Naive thymus-derived CD4-positive, alpha-beta T cell (primary cell): ENCODE measurements at regions not wholly inside any gene's neighbourhood (a gene's known extent, or its start where the extent isn't known, plus 50 kb on each side); places are given as distances from the start of the nearest gene placed in this dataset.

Source experiments
- ATAC-seq: fragments of 150-1000 bp; cut with Tn5 transposase; 2 replicates; pipeline ENCODE4 v1.10.0; 2021; ENCODE audit warnings: mild to moderate bottlenecking, moderate library complexity
- CTCF ChIA-PET: fragments of 350-600 bp; sonication (Branson Sonifier 250); formaldehyde crosslinking; loops from one replicate; lab custom pipeline; 2021; ENCODE audit warnings: antibody characterized with exemption; lab: Charles Lee
- POLR2A ChIA-PET: fragments of 350-600 bp; sonication (Branson Sonifier 250); formaldehyde crosslinking; loops from one replicate; lab custom pipeline; 2021; ENCODE audit warnings: antibody characterized with exemption, inconsistent platforms; lab: Charles Lee
- DNase-seq, 9 donors: peaks; one replicate each; pipeline versions ENCODE4 v3.0.0 to v3.0.0-alpha.2; 2020 to 2022; ENCODE audit warnings: mixed read lengths in 1 of 9
- H3K27ac ChIP-seq: one replicate; pipeline ENCODE4 v1.7.0; 2013; ENCODE audit warnings: mild to moderate bottlenecking, low read depth, low read length, moderate library complexity
- H3K27me3 ChIP-seq, 2 donors: one replicate each; pipeline ENCODE4 v1.7.0; 2013; ENCODE audit warnings: low read length in 2 of 2, mild to moderate bottlenecking in 2 of 2, moderate library complexity in 2 of 2; ENCODE audit not compliant: control insufficient read depth in 2 of 2, insufficient read depth in 2 of 2
- H3K36me3 ChIP-seq, 3 experiments: 1 replicate in 2 of 3; 2 replicates in 1 of 3; pipeline ENCODE4 v1.7.0; 2013; ENCODE audit warnings: low read length in 3 of 3, mild to moderate bottlenecking in 3 of 3, moderate library complexity in 1 of 3; ENCODE audit not compliant: insufficient read depth in 3 of 3, control insufficient read depth in 2 of 3
- H3K4me1 ChIP-seq, 2 donors: one replicate each; pipeline ENCODE4 v1.7.0; 2013; ENCODE audit warnings: low read length in 2 of 2, mild to moderate bottlenecking in 2 of 2, moderate library complexity in 1 of 2; ENCODE audit not compliant: control insufficient read depth in 2 of 2, insufficient read depth in 2 of 2
- H3K4me3 ChIP-seq: 2 replicates; pipeline ENCODE4 v1.7.0; 2013; ENCODE audit warnings: mild to moderate bottlenecking, low read length
- H3K9me3 ChIP-seq, 3 experiments: 1 replicate in 2 of 3; 2 replicates in 1 of 3; pipeline ENCODE4 v1.7.0; 2013; ENCODE audit warnings: low read length in 3 of 3; ENCODE audit not compliant: control insufficient read depth in 2 of 3
- H3K27ac Mint-ChIP-seq, 9 donors: one replicate each; pipeline ENCODE4 v1.8.0; 2020 to 2022; ENCODE audit warnings: mixed read lengths in 9 of 9, mild to moderate bottlenecking in 8 of 9, moderate library complexity in 5 of 9, inconsistent platforms in 2 of 9
- H3K27me3 Mint-ChIP-seq, 5 donors: one replicate each; pipeline ENCODE4 v1.8.0; 2021 to 2022; ENCODE audit warnings: mixed read lengths in 5 of 5, mild to moderate bottlenecking in 1 of 5
- H3K36me3 Mint-ChIP-seq, 5 donors: one replicate each; pipeline ENCODE4 v1.8.0; 2020 to 2022; ENCODE audit warnings: mixed read lengths in 5 of 5, mild to moderate bottlenecking in 3 of 5, inconsistent platforms in 1 of 5
- H3K4me1 Mint-ChIP-seq, 7 donors: one replicate each; pipeline ENCODE4 v1.8.0; 2020 to 2022; ENCODE audit warnings: mixed read lengths in 7 of 7, mild to moderate bottlenecking in 3 of 7, inconsistent platforms in 1 of 7
- H3K4me3 Mint-ChIP-seq, 10 donors: one replicate each; pipeline ENCODE4 v1.8.0; 2020 to 2022; ENCODE audit warnings: mild to moderate bottlenecking in 10 of 10, mixed read lengths in 10 of 10, moderate library complexity in 6 of 10, inconsistent platforms in 2 of 10
- H3K9me3 Mint-ChIP-seq, 11 donors: one replicate each; pipeline ENCODE4 v1.8.0; 2020 to 2022; ENCODE audit warnings: mixed read lengths in 11 of 11, mild to moderate bottlenecking in 4 of 11, inconsistent platforms in 1 of 11, moderate library complexity in 1 of 11
- intact Hi-C, 2 donors: fragments of 100-400 bp; cut with micrococcal nuclease; formaldehyde crosslinking; loops; one replicate each; pipeline ENCODE4 v1.15.1; 2023

- Histone ChIP-seq H3K27ac (no peak overlapping the region), H3K36me3 (no peaks in the 10 kb centered on the region), H3K27me3 (no peaks in the 10 kb centered on the region), H3K9me3 (no peaks in the 10 kb centered on the region), H3K4me1 (no peaks in the 10 kb centered on the region), H3K4me3 (no peak overlapping the region)
- Mint-ChIP-seq H3K27me3 (no peaks in the 10 kb centered on the region), H3K36me3 (peaks cover 0 to 9% (median 0%) of the 10 kb centered on the region in 5 donors), H3K9me3 (peaks cover 0 to 19% (median 8%) of the 10 kb centered on the region in 11 donors), H3K4me3 (no peak overlapping the region), H3K27ac (no peak overlapping the region), H3K4me1 (no peaks in the 10 kb centered on the region)
- POLR2A ChIA-PET: no interaction called here
- intact Hi-C loops: no loop called here
- DNase-seq (no peak), ATAC-seq (no peak)
- CTCF ChIA-PET: no interaction called here
Measured at GRCh38 chr6:67877288-67877687, 757.8 kb upstream of the ADGRB3 start.

- ATAC-seq (no peak), DNase-seq (no peak)
- Histone ChIP-seq H3K27ac (no peak overlapping the region), H3K4me1 (no peaks in the 10 kb centered on the region), H3K27me3 (no peaks in the 10 kb centered on the region), H3K36me3 (no peaks in the 10 kb centered on the region), H3K9me3 (no peaks in the 10 kb centered on the region), H3K4me3 (no peak overlapping the region)
- CTCF ChIA-PET: no interaction called here
- Mint-ChIP-seq H3K27me3 (no peaks in the 10 kb centered on the region), H3K36me3 (peaks cover 0 to 9% (median 0%) of the 10 kb centered on the region in 5 donors), H3K4me1 (no peaks in the 10 kb centered on the region), H3K4me3 (no peak overlapping the region), H3K9me3 (peaks cover 0 to 19% (median 8%) of the 10 kb centered on the region in 11 donors), H3K27ac (no peak overlapping the region)
- POLR2A ChIA-PET: no interaction called here
- intact Hi-C loops: no loop called here
Measured at GRCh38 chr6:67875877-67876383, 759.2 kb upstream of the ADGRB3 start.

- Histone ChIP-seq H3K9me3 (no peaks in the 10 kb centered on the region), H3K4me3 (no peak overlapping the region), H3K36me3 (no peaks in the 10 kb centered on the region), H3K4me1 (no peaks in the 10 kb centered on the region), H3K27ac (no peak overlapping the region), H3K27me3 (no peaks in the 10 kb centered on the region)
- intact Hi-C loops: no loop called here
- H3K27ac Mint-ChIP-seq: no peak overlapping the region
- no peak for DNase-seq
- ATAC-seq: no peak
- no peaks in the 10 kb centered on the region for H3K4me1 Mint-ChIP-seq
- ChIA-PET POLR2A (no interaction called here), CTCF (no interaction called here)
- peaks cover 0 to 9% (median 0%) of the 10 kb centered on the region in 5 donors for H3K36me3 Mint-ChIP-seq
- peaks cover 0 to 14% (median 7%) of the 10 kb centered on the region in 11 donors for H3K9me3 Mint-ChIP-seq
- no peaks in the 10 kb centered on the region for H3K27me3 Mint-ChIP-seq
- no peak overlapping the region for H3K4me3 Mint-ChIP-seq
Measured at GRCh38 chr6:67870321-67870720, 764.8 kb upstream of the ADGRB3 start.

- H3K4me1 Mint-ChIP-seq: no peaks in the 10 kb centered on the region
- H3K27me3 ChIP-seq: no peaks in the 10 kb centered on the region
- CTCF ChIA-PET: no interaction called here
- H3K27ac Mint-ChIP-seq: no peak overlapping the region
- no peak overlapping the region for H3K4me3 Mint-ChIP-seq
- ATAC-seq (no peak), DNase-seq (no peak)
- H3K36me3 ChIP-seq: no peaks in the 10 kb centered on the region
- no peaks in the 10 kb centered on the region for H3K27me3 Mint-ChIP-seq
- H3K27ac ChIP-seq: no peak overlapping the region
- no peaks in the 10 kb centered on the region for H3K9me3 ChIP-seq
- H3K4me3 ChIP-seq: no peak overlapping the region
- no peaks in the 10 kb centered on the region for H3K4me1 ChIP-seq
- POLR2A ChIA-PET: no interaction called here
- intact Hi-C loops: no loop called here
- no peaks in the 10 kb centered on the region for H3K36me3 Mint-ChIP-seq
- peaks cover 0 to 12% (median 2%) of the 10 kb centered on the region in 11 donors for H3K9me3 Mint-ChIP-seq
Measured at GRCh38 chr6:67863346-67863745, 771.7 kb upstream of the ADGRB3 start.

GRCh38 chr6:67854098-67854497 is 781.0 kb upstream of the ADGRB3 start:
- no peaks in the 10 kb centered on the region for H3K4me1 Mint-ChIP-seq

GRCh38 chr6:67839818-67840217 is 795.3 kb upstream of the ADGRB3 start:
- H3K36me3 Mint-ChIP-seq: no peaks in the 10 kb centered on the region
- ChIA-PET CTCF (no interaction called here), POLR2A (no interaction called here)
- H3K27ac Mint-ChIP-seq: no peak overlapping the region
- no peaks in the 10 kb centered on the region for H3K4me1 Mint-ChIP-seq
- no peak overlapping the region for H3K4me3 Mint-ChIP-seq
- Histone ChIP-seq H3K9me3 (no peaks in the 10 kb centered on the region), H3K4me3 (no peak overlapping the region), H3K27ac (no peak overlapping the region), H3K36me3 (no peaks in the 10 kb centered on the region), H3K27me3 (no peaks in the 10 kb centered on the region), H3K4me1 (no peaks in the 10 kb centered on the region)
- no peaks in the 10 kb centered on the region for H3K27me3 Mint-ChIP-seq
- DNase-seq: no peak
- intact Hi-C loops: no loop called here
- no peak for ATAC-seq
- peaks cover 0 to 45% (median 18%) of the 10 kb centered on the region in 11 donors for H3K9me3 Mint-ChIP-seq

More at GRCh38 chr6:67854098-67854497, 781.0 kb upstream of the ADGRB3 start:
- Histone ChIP-seq H3K27ac (no peak overlapping the region), H3K9me3 (no peaks in the 10 kb centered on the region), H3K27me3 (no peaks in the 10 kb centered on the region), H3K36me3 (no peaks in the 10 kb centered on the region), H3K4me1 (no peaks in the 10 kb centered on the region), H3K4me3 (no peak overlapping the region)
- intact Hi-C loops: no loop called here
- POLR2A ChIA-PET: no interaction called here
- CTCF ChIA-PET: no interaction called here
- peaks cover 0 to 29% (median 10%) of the 10 kb centered on the region in 11 donors for H3K9me3 Mint-ChIP-seq
- H3K27me3 Mint-ChIP-seq: no peaks in the 10 kb centered on the region
- H3K27ac Mint-ChIP-seq: no peak overlapping the region
- DNase-seq (no peak), ATAC-seq (no peak)
- no peaks in the 10 kb centered on the region for H3K36me3 Mint-ChIP-seq
- H3K4me3 Mint-ChIP-seq: no peak overlapping the region

- H3K4me1 Mint-ChIP-seq: no peaks in the 10 kb centered on the region
- H3K36me3 Mint-ChIP-seq: no peaks in the 10 kb centered on the region
- Histone ChIP-seq H3K27me3 (no peaks in the 10 kb centered on the region), H3K36me3 (no peaks in the 10 kb centered on the region), H3K27ac (no peak overlapping the region), H3K4me3 (no peak overlapping the region), H3K9me3 (peaks cover 0 to 6% (median 0%) of the 10 kb centered on the region in 3 experiments), H3K4me1 (no peaks in the 10 kb centered on the region)
- CTCF ChIA-PET: no interaction called here
- ATAC-seq (no peak), DNase-seq (no peak)
- intact Hi-C loops: no loop called here
- H3K27ac Mint-ChIP-seq: no peak overlapping the region
- H3K27me3 Mint-ChIP-seq: no peaks in the 10 kb centered on the region
- POLR2A ChIA-PET: interaction anchor here (0.7 kb wide), 1 partner anchor 218 kb away, joined by 3 read pairs; no protein-coding TSS in a partner anchor
- H3K4me3 Mint-ChIP-seq: no peak overlapping the region
- H3K9me3 Mint-ChIP-seq: peaks cover 0 to 23% (median 7%) of the 10 kb centered on the region in 11 donors
Measured at GRCh38 chr6:67825201-67825895, 809.7 kb upstream of the ADGRB3 start.
